ENCODE measurements at regions not wholly inside any gene's neighbourhood (a gene's known extent, or its start where the extent isn't known, plus 50 kb on each side); places are given as distances from the start of the nearest gene placed in this dataset.

- ChIA-PET POLR2A (interaction anchor here (0.7 kb wide), 1 partner anchor 35 kb away, joined by 3 read pairs; no protein-coding TSS in a partner anchor), CTCF (no interaction called here)
- no peak overlapping the region for H3K4me3 Mint-ChIP-seq (ENCODE audit: unreplicated experiment)
- no peaks in the 10 kb centered on the region for H3K36me3 Mint-ChIP-seq (ENCODE audit: insufficient read depth, unreplicated experiment)
- no peak for DNase-seq (ENCODE audit: unreplicated experiment)
- no peak for TF ChIP-seq CTCF (IDR thresholded peaks at IDR 0.05; ENCODE audit: unreplicated experiment)
- no peaks in the 10 kb centered on the region for H3K27me3 Mint-ChIP-seq (ENCODE audit: insufficient read depth, unreplicated experiment)
- H3K4me1 Mint-ChIP-seq (ENCODE audit: insufficient read depth, unreplicated experiment), result no peaks in the 10 kb centered on the region
- no TSS peak for BruUV-seq (replicated peaks)
- no peak overlapping the region for H3K27ac Mint-ChIP-seq (ENCODE audit: low read depth, unreplicated experiment)
- intact Hi-C loops (cut with micrococcal nuclease), result no loop called here
- peaks cover 18% of the 10 kb centered on the region for H3K9me3 Mint-ChIP-seq (ENCODE audit: unreplicated experiment)
Observed at GRCh38 chr6:62683063-62683462, 397.0 kb upstream of the KHDRBS2 start.

- TF ChIP-seq CTCF (IDR thresholded peaks at IDR 0.05; ENCODE audit: unreplicated experiment), result no peak
- ChIA-PET POLR2A (interaction anchor here (0.7 kb wide), 1 partner anchor 818 kb away, joined by 3 read pairs; no protein-coding TSS in a partner anchor), CTCF (interaction anchor here (0.6 kb wide), 1 partner anchor 209 kb away, joined by 5 read pairs; no protein-coding TSS in a partner anchor)
- intact Hi-C loops (cut with micrococcal nuclease), result no loop called here
- no peaks in the 10 kb centered on the region for H3K4me1 Mint-ChIP-seq (ENCODE audit: insufficient read depth, unreplicated experiment)
- H3K27me3 Mint-ChIP-seq (ENCODE audit: insufficient read depth, unreplicated experiment), result no peaks in the 10 kb centered on the region
- peaks cover 4% of the 10 kb centered on the region for H3K36me3 Mint-ChIP-seq (ENCODE audit: insufficient read depth, unreplicated experiment)
- peaks cover 27% of the 10 kb centered on the region for H3K9me3 Mint-ChIP-seq (ENCODE audit: unreplicated experiment)
- no TSS peak for BruUV-seq (replicated peaks)
- no peak overlapping the region for H3K27ac Mint-ChIP-seq (ENCODE audit: low read depth, unreplicated experiment)
- H3K4me3 Mint-ChIP-seq (ENCODE audit: unreplicated experiment), result no peak overlapping the region
- no peak for DNase-seq (ENCODE audit: unreplicated experiment)
Observed at GRCh38 chr6:62681108-62681507, 395.1 kb upstream of the KHDRBS2 start.

- no peak overlapping the region for H3K4me3 Mint-ChIP-seq (ENCODE audit: unreplicated experiment)
- DNase-seq (ENCODE audit: unreplicated experiment), result no peak
- ChIA-PET POLR2A (interaction anchor here (0.5 kb wide), 1 partner anchor 11 kb away, joined by 3 read pairs; no protein-coding TSS in a partner anchor), CTCF (no interaction called here)
- intact Hi-C loops (cut with micrococcal nuclease), result no loop called here
- H3K36me3 Mint-ChIP-seq (ENCODE audit: insufficient read depth, unreplicated experiment), result peaks cover 11% of the 10 kb centered on the region
- H3K27me3 Mint-ChIP-seq (ENCODE audit: insufficient read depth, unreplicated experiment), result no peaks in the 10 kb centered on the region
- H3K9me3 Mint-ChIP-seq (ENCODE audit: unreplicated experiment), result peaks cover 10% of the 10 kb centered on the region
- BruUV-seq (replicated peaks), result no TSS peak
- H3K4me1 Mint-ChIP-seq (ENCODE audit: insufficient read depth, unreplicated experiment), result no peaks in the 10 kb centered on the region
- TF ChIP-seq CTCF (IDR thresholded peaks at IDR 0.05; ENCODE audit: unreplicated experiment), result no peak
- H3K27ac Mint-ChIP-seq (ENCODE audit: low read depth, unreplicated experiment), result no peak overlapping the region
Observed at GRCh38 chr6:62672989-62673388, 387.0 kb upstream of the KHDRBS2 start.

GRCh38 chr6:62670490-62671223, 384.6 kb upstream of the KHDRBS2 start:
- no peaks in the 10 kb centered on the region for H3K4me1 Mint-ChIP-seq (ENCODE audit: insufficient read depth, unreplicated experiment)
- no peaks in the 10 kb centered on the region for H3K9me3 Mint-ChIP-seq (ENCODE audit: unreplicated experiment)
- no peak overlapping the region for H3K4me3 Mint-ChIP-seq (ENCODE audit: unreplicated experiment)
- no TSS peak for BruUV-seq (replicated peaks)
- ChIA-PET POLR2A (no interaction called here), CTCF (no interaction called here)
- peaks cover 7% of the 10 kb centered on the region for H3K36me3 Mint-ChIP-seq (ENCODE audit: insufficient read depth, unreplicated experiment)
- DNase-seq (ENCODE audit: unreplicated experiment), result no peak
- TF ChIP-seq CTCF (IDR thresholded peaks at IDR 0.05; ENCODE audit: unreplicated experiment), result no peak
- intact Hi-C loops (cut with micrococcal nuclease), result no loop called here
- H3K27ac Mint-ChIP-seq (ENCODE audit: low read depth, unreplicated experiment), result no peak overlapping the region
- no peaks in the 10 kb centered on the region for H3K27me3 Mint-ChIP-seq (ENCODE audit: insufficient read depth, unreplicated experiment)
